ENCODE measurements at regions not wholly inside any gene's neighbourhood (a gene's known extent, or its start where the extent isn't known, plus 50 kb on each side); places are given as distances from the start of the nearest gene placed in this dataset.

- TF ChIP-seq CTCF (IDR thresholded peaks at IDR 0.05; ENCODE audit: low read depth, low read length, missing control alignments): no peak
- no peak overlapping the region for H3K4me3 ChIP-seq (replicated peaks; ENCODE audit: low read depth, low read length)
- DNase-seq (ENCODE audit: extremely low read depth, low read depth): no peak
Measured at GRCh38 chr14:101133068-101133467, 229.5 kb upstream of the RTL1 start.

- no peak for TF ChIP-seq CTCF (IDR thresholded peaks at IDR 0.05; ENCODE audit: low read depth, low read length, missing control alignments)
Measured at GRCh38 chr14:101134161-101134631, 230.7 kb upstream of the RTL1 start.

GRCh38 chr14:101134851-101135433 is 231.4 kb upstream of the RTL1 start:
- no peak for DNase-seq (ENCODE audit: extremely low read depth, low read depth)
- no peak for TF ChIP-seq CTCF (IDR thresholded peaks at IDR 0.05; ENCODE audit: low read depth, low read length, missing control alignments)
- no peak overlapping the region for H3K4me3 ChIP-seq (replicated peaks; ENCODE audit: low read depth, low read length)

More at GRCh38 chr14:101134161-101134631, 230.7 kb upstream of the RTL1 start:
- no peak for DNase-seq (ENCODE audit: extremely low read depth, low read depth)
- H3K4me3 ChIP-seq (replicated peaks; ENCODE audit: low read depth, low read length): no peak overlapping the region

GRCh38 chr14:101135796-101136742 is 232.5 kb upstream of the RTL1 start:
- TF ChIP-seq CTCF (IDR thresholded peaks at IDR 0.05; ENCODE audit: low read depth, low read length, missing control alignments): no peak
- no peak overlapping the region for H3K4me3 ChIP-seq (replicated peaks; ENCODE audit: low read depth, low read length)
- DNase-seq (ENCODE audit: extremely low read depth, low read depth): no peak

- no peak overlapping the region for H3K4me3 ChIP-seq (replicated peaks; ENCODE audit: low read depth, low read length)
- TF ChIP-seq CTCF (IDR thresholded peaks at IDR 0.05; ENCODE audit: low read depth, low read length, missing control alignments): no peak
- no peak for DNase-seq (ENCODE audit: extremely low read depth, low read depth)
Measured at GRCh38 chr14:101137234-101137633, 233.7 kb upstream of the RTL1 start.

GRCh38 chr14:101147848-101148247 is 244.3 kb upstream of the RTL1 start:
- no peak overlapping the region for H3K4me3 ChIP-seq (replicated peaks; ENCODE audit: low read depth, low read length)
- DNase-seq (ENCODE audit: extremely low read depth, low read depth): no peak
- TF ChIP-seq CTCF (IDR thresholded peaks at IDR 0.05; ENCODE audit: low read depth, low read length, missing control alignments): no peak

Measured in HFF-Myc (cell line).